Activated T-cell treated with anti-CD3 and anti-CD28 coated beads for 4 hours (primary cell): ENCODE measurements at regions not wholly inside any gene's neighbourhood (a gene's known extent, or its start where the extent isn't known, plus 50 kb on each side); places are given as distances from the start of the nearest gene placed in this dataset.

ENCODE experiments used
- DNase-seq: peaks from one replicate; pipeline ENCODE4 v3.0.0-alpha.2; 2020

DNA sequence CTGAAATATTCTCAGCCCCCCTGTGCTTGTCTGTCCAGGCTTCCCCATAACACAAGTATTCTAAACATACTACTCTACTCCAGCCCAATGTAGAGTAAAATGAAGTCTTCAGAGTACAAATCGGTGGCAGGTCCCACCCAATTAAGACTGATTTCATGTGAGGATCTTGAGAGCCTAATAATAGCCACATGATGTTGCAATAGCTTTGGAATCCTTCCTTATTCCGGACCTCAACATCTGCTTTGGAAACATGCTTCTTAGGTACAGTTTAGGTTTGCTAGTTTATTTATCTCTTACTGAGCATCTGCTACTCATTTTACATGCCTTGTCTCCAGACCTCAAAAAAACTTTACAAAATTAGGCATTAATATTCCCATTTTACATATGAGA is 207.3 kb upstream of the RAB6C start:
- no peak for DNase-seq

DNA sequence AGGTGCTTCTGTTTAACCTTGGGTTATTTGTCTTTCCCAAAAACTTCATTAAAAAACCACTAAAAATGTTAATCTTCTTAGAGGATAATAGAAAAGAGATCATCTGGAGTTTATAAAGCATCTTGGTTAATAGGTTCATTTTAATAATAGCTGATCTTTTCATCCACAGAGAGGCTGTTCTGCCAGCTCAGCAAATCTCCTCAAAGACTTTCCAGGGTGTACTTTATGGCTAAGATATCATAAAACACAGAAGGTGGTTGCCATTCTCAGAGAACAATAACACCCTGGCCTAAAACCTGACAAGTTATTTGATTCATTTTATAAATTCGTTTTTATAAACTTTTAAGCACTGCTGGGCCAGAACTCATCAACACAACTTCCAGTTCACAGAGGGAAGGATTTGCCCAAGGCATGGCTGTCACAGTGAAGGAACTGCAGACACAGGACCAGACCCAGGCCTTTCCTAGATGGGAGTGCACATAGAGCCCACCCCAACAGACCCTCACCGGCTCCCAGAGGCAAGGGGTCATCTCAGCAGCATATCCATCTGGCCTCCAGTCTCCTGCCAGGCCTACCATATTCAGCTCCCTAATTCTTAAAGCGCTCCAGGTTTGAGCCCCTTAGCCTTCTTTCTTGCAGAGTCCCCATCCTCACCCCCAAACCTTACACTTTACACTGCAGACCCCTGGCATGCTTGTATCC is 203.4 kb upstream of the RAB6C start:
- DNase-seq: no peak

DNA sequence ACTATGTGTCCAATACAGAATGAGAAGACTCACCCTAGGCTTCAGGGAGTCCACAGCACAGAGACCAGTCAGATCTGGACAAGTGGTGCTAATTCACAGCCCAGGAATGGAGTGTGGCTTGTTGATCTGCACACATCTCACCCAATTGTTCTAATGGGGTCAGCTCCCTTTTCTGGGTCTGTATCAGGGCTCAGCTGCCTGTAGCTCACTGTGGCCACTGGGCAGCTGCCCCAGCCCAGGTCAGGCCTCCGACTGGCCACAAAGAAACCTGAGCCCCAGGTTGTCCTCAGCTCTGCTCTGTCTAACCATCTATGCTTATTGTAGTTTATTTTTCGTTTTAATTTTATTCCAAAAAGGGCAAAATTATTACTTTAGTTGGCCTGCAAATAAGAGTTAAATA is 202.3 kb upstream of the RAB6C start:
- DNase-seq: no peak

DNA sequence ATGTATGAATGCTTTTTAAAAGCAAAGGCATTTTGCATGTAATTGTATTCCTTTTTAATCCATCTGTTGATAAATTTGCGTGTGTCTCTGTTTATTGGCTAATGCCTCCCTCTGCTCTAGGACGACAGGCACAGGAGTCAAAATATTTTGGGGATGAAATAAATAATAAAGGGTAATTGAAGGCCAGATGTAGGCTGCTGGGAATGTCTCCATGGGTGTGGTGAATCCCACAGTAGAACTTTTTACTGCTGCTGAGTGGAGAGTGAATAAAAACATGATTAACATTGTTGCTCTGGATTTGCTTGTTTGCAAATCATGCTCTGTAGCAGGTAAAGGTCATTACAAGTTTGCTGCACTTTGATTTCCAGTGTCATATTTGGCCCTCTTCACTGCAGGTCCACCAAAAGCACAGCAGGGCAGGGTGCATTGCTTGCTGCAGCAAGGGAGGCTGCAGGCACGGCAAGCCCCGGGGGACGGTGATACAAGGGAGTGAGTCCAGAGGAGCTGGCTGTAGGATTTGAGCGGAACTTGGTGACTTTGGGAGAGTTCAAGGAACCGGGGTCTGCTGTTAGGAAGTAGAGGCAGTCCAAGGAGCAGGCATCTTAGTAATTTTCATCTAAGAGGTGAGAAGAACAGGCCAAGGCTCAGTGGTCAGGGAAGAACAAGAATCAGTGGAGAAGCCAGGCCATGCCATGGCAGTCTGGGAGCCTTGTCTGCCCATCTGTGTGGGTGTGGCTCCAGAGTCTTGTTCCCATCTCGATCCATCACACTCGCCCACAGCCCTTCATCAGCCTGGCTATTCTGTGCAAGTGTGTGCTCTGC is 201.5 kb upstream of the RAB6C start:
- DNase-seq: no peak

DNA sequence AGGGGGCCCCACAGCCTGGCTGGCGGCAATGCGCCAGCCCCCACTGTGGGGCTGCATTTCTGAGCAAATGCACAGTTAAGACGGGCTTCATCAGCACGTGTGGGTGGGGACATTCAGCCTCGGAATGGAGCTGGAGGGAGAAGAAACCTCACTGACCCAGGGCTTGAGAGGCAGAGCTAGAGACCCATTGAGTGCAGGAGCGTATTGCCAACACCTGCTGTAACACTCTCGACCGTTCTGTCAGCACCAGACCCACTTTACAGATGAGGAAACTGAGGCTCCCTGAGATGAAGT is 200.9 kb upstream of the RAB6C start:
- DNase-seq: no peak

DNA sequence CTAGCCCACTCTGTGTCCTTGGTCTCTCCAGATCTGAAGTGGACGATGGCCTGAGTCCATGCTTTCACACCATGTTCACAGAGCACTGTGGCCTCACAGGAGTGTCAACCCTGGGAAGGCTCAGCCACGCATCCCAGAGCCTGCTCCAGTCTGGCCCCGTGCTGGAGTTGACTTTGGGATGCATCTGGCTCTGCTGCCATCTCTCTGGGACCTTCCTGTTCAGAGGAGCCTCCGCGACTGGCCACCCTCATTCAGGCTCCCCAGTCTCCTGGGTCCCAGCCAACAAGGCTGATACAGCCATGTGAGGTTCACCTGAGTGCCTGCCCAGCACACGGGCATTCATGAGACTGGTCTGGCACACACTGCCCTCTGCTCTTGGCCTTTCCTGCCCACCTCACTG is 199.7 kb upstream of the RAB6C start:
- no peak for DNase-seq

DNA sequence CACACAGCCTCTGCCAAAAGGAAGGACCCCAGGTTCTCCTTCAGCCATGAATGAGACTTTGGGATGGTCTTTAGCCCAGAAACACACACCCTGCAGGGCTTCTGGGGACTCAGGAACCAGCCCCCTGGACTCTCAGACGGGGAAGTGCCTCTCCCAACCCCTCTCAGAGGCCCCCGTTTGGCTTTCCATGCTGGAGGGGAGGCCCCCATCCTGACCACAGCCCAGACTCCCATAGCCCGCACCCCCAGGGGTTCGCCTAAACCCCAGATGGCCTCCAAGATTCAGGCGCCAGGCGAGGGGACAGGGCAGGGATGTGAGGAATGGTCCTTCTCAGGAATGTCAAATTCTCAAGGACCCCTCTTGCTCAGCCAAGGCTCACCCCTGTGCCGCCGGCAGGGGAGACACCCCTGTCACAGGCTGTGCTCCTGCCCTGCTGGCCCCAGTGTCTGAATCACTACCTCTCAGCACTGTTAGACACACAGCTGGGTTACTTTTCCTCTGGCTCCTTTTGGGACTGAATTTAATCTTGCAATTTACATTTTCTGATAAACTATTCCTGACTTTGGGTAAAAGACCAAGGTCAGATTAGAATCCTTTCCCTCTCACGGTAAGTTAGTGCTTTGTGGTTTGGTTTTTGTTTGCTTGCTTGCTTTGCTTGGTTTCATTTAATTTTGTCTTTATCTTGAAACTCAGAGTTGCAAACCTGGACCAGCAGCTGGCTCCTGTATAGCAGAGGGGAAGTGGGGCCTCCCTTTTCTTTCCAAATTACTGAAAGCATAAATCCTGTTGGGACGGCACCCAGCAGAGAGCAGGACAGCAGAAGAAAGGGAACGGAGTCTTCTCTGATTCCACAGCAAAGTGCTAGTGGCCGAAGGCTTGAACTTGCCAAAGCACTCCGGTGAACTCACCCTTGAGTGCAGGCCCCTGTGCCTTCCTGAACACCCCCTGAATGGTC is 198.9 kb upstream of the RAB6C start:
- DNase-seq: no peak

DNA sequence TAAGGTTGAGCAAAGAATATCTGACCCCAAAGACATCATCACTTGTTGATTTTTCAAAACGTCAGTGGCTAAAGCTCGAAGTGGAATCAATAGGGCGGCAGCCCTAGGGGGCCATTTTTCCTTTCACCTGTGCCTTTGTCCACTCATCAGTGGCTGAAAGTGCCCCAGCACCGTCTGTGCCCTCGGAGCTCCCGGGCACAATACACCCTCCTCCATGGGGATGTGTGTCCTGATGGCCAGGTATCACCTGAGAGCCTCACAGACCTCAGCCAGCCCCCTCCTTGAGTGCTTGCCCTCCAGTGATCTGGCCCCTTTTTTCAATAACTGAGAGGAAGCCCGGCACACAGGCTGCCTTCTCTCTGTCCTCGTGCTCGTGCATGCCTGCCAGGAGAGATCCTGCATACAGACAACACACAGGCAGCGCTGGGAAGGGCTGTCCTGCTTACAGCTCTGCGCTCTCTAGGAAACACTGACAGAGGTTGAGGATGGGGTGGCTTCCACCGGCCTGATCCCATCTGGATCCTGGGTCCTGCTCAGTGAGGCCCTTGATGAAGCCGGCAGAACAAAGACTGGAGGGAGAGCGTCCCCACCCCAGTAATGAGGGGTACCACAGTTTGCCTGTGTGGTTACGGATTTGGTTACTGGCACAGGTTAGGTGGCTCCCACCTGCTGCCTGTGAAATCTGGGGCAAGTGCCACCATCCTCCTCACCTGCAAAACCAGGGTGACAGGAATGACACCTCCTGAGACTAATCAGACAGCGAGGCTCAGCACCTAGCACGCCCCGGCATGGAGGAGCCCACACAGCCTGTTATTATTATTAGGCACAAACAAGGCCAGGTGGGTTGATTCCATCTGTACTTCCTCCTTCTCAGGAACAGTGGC is 197.5 kb upstream of the RAB6C start:
- DNase-seq: no peak

DNA sequence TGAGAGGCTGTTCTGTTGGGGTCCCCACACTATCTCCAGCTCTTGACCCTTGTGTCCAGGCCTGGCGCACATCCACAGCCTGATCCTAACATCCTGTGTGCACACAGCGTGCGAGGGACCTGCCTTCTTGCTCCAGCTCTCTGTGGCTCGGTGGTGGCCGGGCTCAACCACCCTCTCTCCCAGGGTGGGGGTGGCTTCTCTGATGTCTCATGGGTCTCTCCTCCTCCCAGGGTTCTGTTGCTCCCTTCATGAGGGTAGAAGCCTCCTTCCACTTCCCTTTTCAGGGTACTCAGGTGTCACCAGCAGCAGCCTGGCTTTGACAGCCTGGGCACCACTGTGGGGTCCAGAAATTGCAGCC is 196.9 kb upstream of the RAB6C start:
- DNase-seq: no peak

DNA sequence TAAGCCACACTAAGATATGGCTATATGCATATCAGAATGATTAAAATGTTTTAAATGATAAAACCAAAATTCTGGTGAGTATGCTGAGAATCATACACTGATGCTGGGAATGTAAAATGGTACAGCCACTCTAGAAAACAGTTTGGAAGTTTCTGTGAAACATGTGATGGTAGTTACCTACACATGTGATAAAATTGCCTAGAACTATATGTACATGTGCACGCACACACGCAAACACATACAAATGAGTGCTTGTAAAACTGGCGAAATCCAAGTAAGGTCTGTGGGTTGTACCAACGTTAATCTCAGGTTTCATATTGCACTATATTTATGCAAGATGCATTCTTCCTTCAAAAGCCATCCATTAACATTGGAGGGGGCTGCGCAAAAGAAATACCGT is 195.0 kb upstream of the RAB6C start:
- DNase-seq: no peak

DNA sequence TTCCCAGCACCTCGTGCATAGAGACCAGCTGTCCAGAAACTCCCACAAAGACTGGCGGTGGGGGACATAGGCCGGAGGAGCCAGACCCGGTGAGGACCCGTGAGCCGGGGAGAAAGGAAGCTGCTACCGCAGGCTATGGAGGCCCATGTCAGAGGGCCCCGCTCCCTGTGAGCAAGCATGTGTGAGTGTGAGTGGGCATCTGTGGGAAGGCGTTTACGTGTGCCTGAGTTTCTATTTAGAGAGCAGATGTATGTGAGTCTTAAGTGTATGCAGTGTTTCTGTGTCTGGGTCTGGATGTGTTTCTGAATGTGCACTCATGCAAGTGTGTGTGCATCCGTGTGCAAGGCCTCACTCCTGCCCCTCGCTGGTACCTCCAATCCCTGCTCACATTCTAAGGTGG is 187.8 kb upstream of the RAB6C start:
- DNase-seq: no peak

DNA sequence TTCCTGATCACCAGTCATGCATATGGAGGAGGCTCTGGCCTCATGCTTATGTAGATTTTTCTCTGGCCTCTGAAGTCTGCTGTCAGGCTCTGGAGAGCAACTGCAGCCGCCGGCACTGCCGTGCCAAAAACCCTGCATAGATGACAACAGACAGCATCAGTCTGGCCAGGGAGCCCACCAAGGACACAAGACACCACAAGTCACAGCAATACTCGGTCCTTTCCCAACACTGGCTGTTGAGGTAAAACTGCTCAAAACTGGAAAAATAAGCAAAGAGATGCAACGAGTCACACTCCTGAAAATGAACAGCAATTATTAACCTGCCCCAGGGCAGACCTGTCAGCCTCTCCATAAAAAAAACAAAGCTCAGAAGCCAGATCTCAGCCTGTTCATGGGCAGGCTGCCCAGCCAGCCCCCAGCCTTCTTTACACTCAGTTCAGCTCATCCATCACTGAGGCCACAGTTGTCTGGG is 186.0 kb upstream of the RAB6C start:
- no peak for DNase-seq

DNA sequence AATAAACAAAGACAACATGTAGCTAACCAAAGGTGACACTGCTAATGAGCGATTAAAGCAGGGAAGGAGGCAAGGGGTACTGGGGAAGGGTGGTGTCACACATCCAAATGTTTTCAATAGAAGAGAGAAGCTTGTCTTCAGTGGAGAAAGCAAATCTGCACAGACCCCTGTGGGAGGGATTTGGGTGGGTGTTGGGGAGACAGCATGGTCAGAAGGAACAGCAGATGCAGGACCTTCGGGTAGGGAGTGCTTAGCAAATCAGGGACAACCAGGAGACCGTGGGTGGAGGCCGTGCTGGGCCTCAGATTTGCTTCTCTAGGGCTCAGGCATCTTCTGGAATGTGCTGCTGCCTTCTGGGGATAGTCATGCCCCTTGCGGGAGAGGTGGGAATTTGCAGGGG is 185.3 kb upstream of the RAB6C start:
- DNase-seq: no peak

DNA sequence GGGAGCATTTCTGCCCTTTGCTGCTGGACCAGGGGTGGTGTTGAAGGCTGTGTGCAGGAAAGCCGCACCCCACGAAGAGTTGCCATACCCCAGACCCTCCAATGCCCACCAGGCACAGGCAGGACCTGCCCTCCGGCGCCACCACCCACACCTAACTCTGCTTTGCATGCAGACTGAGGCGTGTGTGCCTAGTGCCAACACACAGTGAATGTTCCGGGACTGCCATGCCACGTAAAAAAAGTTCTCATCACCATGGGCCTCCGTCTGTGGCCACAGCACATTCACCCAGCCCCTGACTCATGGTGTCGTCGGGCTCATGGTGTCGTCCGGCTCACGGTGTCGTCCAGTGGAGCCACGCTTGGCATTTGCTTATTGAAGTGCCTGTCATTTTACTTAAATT is 184.9 kb upstream of the RAB6C start:
- DNase-seq: no peak

DNA sequence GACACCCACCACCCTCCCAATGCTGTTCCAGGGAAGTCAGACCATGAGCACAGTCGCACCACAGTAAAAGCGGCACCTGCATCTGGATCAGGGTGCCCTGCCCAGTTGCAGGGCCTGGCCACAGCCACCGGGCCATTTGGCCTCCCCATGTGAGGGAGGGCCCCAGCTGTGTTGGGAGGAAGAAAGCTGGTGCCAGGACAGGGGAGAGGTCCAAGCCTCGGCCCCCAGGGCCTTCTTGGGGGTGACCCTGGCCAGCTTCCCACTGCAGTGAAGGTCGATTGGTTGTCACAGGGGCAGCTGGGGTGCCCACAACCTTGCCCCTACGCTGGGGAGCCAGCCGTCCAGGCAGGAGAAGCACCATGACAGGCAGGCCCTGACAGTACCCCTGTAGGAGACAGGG is 183.2 kb upstream of the RAB6C start:
- no peak for DNase-seq

DNA sequence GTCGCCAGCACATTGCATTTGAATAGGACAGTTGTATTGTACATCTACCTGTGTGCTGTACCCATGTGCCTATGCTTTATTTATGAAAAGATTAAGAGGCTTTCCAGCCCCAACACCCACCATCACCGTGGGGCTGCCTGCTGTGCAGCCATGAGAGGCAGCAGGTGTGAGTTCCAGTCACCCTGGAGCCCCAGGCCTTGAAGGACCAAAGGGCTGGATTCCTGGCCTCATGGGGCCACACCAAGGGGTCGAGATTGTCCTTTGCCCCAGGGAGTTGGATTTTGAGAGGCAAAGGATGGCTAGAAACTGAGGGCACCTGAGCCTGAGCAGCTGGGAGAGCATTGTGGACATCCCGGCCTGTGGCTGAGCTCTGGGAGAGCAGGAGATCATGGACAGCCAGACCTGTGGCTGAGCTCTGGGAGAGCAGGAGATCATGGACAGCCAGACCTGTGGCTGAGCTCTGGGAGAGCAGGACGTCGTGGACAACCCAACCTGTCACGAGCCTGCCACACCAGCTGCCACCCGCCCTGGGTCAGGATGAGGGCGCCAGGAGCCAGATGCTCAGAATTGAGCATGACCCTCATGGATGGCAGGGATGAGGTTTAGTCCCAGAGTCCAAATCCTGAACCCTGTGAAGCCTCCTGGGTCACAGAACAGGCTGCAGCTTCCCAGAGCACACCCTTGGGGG is 182.5 kb upstream of the RAB6C start:
- DNase-seq: no peak

DNA sequence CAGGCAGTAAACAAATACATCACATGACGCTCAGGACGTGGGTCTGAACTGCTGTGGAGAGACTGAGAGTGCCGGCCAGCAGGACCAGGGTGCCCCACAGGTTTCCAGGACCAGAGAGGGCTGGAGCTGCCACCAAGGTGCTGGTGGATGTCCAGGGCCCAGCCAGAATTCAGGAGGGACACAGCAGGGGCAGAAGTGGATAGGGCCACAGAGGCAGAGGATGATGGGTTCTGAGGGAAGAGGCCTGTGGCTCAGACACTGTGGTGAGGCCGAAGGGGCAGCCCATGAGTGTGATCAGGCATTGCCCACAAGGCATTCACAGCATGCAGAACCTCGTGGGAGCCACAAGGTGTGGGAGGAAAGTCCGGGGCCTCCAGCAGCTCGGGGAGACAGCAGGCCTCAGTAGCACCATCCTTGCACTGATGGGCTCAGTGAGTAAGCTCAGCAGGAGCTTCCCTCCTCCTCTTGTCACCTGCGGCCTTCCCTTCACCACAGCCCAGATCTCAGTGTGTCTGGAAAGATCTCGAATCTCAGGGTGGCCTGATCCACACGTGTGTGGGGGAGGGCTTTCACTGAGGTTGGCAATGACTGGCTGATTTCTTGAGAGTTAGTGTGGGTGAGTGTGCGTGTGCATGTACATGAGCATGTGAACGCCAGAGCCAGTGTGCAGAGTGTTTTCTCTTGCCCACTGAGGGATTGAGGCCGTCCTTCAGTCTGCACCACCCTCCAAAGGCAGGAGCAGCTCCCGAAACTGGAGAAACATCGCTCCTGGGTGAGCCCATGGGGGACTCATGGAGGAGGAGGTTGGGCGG is 181.8 kb upstream of the RAB6C start:
- no peak for DNase-seq

DNA sequence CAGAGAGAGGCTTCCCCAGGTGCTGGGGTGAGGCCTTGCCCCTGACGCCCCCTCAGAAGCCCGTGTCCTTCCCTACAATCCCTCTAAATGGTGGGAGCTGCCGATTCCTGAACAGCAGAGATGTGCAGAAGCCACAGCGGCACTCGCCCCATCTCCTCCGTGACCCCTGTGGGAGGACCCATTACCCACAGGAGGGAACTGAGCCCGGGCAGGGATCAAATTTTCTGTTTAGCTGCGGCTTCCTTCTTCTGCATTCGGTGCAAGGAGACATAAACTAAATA is 181.2 kb upstream of the RAB6C start:
- no peak for DNase-seq

DNA sequence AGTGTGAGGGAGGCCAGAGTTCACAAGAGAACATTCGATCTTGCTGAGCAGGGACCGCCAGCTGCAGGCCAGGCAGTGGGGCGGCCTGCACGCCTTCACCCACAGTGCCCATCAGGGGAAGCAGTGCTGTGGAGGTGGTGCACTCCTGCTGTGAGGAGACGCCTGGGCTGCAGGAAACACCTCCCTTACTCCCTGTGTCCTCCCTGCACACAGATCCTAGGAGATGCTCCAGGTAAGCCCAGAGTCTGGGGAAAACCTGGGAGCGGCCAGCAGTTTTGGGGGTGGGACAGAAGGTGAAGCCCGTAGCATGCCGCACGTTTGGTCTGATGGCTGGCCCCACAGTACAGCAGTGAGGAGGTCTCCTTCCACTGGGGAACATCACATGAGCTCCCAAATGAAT is 180.8 kb upstream of the RAB6C start:
- no peak for DNase-seq

DNA sequence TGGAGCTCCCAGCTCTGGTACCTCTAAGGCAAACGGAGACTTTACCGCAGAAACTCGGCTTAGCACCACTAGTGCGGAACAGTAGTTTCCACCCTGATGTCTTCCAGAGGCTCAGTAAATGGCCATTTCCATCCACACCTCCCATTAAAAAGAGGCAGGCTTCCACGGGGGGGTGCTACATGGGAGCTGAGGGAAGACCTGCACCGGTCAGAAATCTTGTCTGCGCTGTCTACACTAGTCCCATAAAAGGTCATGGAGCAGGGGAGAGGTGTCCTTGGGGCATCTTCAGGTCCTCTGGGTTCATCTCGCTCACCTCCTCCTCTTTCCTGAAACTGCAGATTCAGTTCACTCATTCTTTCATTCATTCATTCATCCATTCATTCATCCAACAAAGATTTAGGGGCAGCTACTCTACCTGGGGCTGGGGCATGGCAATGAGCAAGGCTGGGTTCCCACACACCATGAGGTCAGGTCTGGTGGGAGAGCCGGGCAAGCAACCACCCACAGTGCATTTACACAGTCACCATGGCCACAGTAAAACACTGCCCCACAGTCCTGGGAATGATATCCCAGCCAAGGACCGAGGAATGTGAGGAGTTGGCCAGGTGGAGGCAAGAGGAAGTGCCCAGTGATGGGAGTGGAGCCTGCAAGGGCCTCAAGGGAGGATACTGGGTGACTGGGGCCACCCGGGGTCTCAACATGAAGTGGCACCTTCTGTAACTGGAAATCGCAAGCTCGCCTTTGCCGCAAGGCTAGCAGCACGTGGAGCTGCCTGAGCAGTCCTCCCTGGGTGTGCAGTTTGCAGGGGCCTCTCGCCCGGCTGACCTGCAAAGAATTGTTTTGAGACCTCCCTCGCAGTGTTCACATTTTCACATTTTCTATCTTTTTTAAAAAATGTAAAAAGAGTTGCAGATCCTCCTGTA is 180.2 kb upstream of the RAB6C start:
- DNase-seq: no peak
